Dedifferentiated amniotic fluid mesenchymal stem cell (primary cell): ENCODE measurements at regions not wholly inside any gene's neighbourhood (a gene's known extent, or its start where the extent isn't known, plus 50 kb on each side); places are given as distances from the start of the nearest gene placed in this dataset.
"Not testable (repeated sequence)": the region's sequence is repeated elsewhere in the genome, so short reads cannot be mapped to it uniquely, and the experiment has no call there.

Experiments
- DNase-seq: peaks from one replicate; pipeline ENCODE4 v3.0.0-alpha.2; 2016; ENCODE audit errors: extremely low spot score

DNA sequence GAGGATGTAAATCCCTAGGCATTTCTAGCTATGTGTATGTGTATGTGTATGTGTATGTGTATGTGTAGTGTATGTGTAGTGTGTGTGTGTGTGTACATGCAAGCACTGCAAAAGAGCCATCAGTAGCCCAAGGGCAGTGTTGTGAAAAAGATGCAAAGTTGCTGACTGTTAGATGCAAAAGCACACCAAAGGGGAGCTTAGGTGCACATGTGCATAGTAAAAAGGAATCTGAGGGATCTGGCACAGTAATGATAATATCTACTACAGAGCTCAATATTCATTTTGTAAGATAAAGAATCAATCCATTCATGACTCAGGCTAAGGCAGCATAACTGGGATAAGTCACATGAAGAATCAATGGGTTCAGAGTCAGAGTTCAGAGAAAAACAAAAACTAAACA lies 80.2 kb downstream of the TMEM47 start:
- no peak for DNase-seq

- DNase-seq: no peak
Observed at GRCh38 chrX:34565981-34566380, 91.1 kb downstream of the TMEM47 start.

GRCh38 chrX:34563804-34564203 lies 93.3 kb downstream of the TMEM47 start:
- no peak for DNase-seq

GRCh38 chrX:34563061-34563460 lies 94.0 kb downstream of the TMEM47 start:
- DNase-seq: no peak

DNA sequence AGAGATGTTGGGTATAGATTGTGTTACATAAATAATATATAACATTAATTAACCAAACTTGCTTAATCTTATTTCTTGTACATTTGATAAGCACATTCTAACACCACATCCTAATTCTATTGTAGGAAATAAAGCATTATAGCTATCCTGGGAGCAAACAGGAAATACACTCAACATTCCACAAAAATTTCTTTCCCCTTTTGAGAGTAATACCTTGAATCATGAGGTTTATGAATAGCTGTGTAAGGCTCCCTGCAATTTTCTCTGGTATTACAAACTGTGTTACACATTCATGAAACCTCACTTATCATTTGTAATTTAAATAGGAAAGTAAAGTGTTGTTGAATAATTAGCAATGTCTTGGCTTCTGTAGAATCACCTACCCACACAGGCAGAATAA lies 95.1 kb downstream of the TMEM47 start:
- no peak for DNase-seq

- DNase-seq: no peak
Observed at GRCh38 chrX:34560180-34560579, 96.9 kb downstream of the TMEM47 start.

- no peak for DNase-seq
Observed at GRCh38 chrX:34559325-34559724, 97.8 kb downstream of the TMEM47 start.

- no peak for DNase-seq
Observed at GRCh38 chrX:34557733-34558132, 99.4 kb downstream of the TMEM47 start.

- no peak for DNase-seq
Observed at GRCh38 chrX:34555481-34555880, 101.6 kb downstream of the TMEM47 start.

DNA sequence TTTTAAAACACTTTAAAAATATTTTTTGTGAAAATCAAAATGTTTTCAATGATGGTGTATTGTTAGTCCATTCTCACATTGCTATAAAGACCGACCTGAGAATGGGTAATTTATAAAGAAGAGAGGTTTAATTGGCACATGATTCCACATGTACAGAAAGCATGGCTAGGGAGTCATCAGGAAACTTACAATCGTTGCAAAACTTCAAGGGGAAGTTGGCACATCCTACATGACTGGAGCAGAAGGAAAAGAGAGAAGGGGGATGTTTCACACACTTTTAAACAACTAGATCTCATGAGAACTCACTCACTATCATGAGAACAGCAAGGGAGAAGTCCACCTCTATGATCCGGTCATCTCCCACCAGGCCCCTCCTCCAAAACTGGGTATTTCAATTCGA lies 110.7 kb downstream of the TMEM47 start:
- DNase-seq: no peak

GRCh38 chrX:34528081-34528480 lies 129.0 kb downstream of the TMEM47 start:
- DNase-seq: no peak

DNA sequence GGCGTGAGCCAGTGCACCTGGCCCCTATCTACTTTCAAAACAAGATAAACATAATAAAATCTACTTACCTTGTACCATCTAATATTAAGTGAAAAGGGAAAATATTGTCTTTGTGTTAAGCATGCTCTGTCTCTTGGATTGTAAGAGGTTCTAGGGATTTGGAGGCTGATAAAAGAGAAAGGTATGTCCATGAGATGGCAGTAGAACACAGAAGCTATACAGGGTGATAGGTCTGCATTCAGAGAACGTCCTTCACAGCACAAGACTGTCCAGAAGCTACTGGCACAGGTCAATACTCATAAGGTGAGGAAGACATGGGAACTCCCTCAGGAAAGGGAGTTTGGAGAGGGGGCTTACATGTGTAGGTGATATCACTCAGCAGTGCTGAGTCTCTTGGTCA lies 135.5 kb downstream of the TMEM47 start:
- DNase-seq: no peak

DNA sequence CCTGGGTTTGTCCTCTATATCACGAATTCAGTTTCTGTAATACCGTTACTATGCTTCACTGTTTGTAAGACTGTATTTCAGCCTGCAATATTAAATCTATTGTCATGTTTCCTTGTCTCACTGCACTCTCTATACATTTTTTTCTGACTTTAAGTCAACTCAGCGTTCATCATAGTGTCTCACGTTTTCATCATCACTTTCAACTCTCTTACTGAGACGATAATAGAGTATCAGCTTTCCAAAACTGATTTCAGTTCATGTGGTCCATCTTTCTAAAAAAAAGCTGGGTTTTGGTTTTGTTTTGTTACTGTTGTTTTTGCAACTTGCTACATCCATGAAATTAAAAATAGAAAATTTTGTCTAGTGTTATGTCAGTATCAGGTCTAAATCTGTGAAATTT lies 147.7 kb downstream of the TMEM47 start:
- DNase-seq: no peak

- no peak for DNase-seq
Observed at GRCh38 chrX:34503119-34503518, 154.0 kb downstream of the TMEM47 start.

- no peak for DNase-seq
Observed at GRCh38 chrX:34493086-34493485, 164.0 kb downstream of the TMEM47 start.

GRCh38 chrX:34491126-34491525 lies 166.0 kb downstream of the TMEM47 start:
- no peak for DNase-seq

DNA sequence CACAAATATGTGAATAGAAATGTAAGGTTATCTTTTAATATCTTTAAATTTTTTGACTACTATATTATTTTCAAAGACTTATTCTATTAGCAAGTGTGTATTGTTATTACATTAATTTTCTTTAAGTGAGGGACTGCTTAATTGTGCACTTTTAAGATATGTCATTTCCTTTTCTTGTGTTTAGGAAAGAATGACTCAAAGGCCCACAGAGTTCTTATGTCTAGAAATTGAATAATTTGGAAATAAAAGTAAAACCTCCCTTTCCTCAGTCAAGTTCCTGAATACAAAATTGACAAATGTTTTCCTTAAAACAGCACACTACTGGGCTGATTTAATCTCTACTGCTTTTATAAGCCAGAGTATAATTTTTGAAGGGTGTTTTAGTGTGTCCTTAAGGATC lies 169.7 kb downstream of the TMEM47 start:
- no peak for DNase-seq

DNA sequence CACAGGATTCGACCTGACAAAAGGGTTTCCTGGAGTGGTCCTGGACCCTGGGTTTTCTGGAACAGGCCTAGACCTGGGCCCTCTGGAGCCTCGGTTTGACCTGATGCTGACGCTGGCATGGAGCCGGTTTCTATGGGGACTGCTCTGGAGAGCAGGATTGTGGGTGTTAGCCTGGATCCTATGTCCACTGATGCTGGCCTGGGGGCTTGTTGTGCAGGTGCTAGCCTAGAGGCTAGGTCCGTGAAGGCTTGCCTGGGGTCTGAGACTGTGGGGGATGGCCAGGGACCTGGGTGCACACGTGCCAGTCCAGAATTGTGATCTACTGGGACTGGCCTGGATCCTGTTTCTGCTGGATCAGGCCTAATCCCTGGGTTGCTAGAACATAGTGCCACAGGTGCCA lies 173.1 kb downstream of the TMEM47 start:
- no peak for DNase-seq

GRCh38 chrX:34470507-34470906 lies 186.6 kb downstream of the TMEM47 start:
- no peak for DNase-seq

- no peak for DNase-seq
Observed at GRCh38 chrX:34467437-34467836, 189.6 kb downstream of the TMEM47 start.

- not testable (repeated sequence) for DNase-seq
Observed at GRCh38 chrX:34463220-34463619, 193.9 kb downstream of the TMEM47 start.

- DNase-seq: not testable (repeated sequence)
Observed at GRCh38 chrX:34457850-34458249, 199.2 kb downstream of the TMEM47 start.

GRCh38 chrX:34437586-34437985 lies 219.5 kb downstream of the TMEM47 start:
- no peak for DNase-seq

DNA sequence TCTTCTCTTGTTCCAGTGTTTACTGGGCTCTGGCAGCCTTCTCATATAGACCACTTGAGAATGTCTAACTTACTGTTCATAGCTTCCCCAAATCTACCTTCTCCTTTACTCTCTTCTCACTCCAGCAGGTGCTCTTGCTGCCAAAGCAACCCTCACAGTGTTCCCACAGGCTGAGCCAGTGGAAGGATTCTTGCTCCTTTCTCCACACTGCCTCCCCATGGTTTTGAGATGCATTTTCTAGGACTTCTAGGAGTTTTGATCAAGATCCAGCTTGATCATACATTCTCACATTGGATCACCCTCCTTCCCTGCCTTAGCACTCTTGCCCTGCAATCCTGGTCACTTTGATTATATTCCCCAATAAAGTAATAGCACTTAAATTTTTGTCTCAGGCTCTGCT lies 230.8 kb downstream of the TMEM47 start:
- no peak for DNase-seq

DNA sequence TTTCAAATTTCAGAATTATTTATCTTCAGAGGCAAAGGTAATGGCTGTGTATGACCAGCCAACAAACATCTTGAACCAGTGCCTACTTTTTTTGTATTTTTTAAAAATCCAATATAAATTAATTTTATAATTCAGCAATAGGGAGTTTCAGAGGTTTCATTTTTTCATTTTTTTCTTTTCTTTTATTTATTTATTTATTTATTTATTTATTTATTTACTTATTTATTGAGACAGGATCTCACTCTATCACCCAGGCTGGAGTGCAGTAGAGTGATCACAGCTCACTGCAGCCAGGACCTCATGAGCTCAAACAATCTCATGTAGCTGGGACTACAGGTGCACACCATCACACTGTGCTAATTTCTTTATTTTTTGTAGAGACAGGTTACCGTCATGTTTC lies 250.5 kb downstream of the TMEM47 start:
- no peak for DNase-seq
